ENCODE measurements at regions not wholly inside any gene's neighbourhood (a gene's known extent, or its start where the extent isn't known, plus 50 kb on each side); places are given as distances from the start of the nearest gene placed in this dataset.
A peak's percentile ranks its signal among the peaks of the same experiment; 100 is the strongest.

DNA sequence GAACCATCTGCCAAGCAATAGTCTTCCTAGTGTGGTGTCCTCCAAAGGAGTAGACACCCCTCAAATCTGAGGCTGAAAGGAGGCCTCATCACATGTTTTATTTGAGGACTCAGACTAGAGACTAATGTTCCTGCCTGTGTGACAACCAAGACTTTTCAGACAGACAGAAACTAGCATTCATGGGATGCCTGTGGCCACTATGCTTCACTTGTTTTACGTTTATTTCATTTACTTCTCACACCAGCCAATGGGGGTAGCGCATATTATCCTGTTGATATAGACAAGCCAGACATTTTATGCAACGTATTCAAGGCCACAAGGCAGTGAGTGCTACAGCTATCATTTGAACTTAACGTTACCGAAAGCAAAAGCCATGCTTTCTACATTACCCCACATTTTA lies 391.7 kb upstream of the HTR2A start:
- H4K20me1 ChIP-seq (ENCODE audit: insufficient read depth, low read length): no peaks in the 10 kb centered on the region
- H3K27me3 ChIP-seq (ENCODE audit: control insufficient read depth, insufficient read depth, low read length): no peaks in the 10 kb centered on the region
- H4K91ac ChIP-seq (ENCODE audit: insufficient read depth, low read depth, low read length): no peak overlapping the region
- ATAC-seq (ENCODE audit: low read depth) (no peak), DNase-seq (peak; percentile 5)
- CTCF ChIA-PET: no interaction called here
- no peak overlapping the region for H4K5ac ChIP-seq (ENCODE audit: low read depth, low read length)
- no peak overlapping the region for H2BK5ac ChIP-seq (ENCODE audit: low read depth, low read length, poor library complexity, severe bottlenecking)
- in situ Hi-C loops (cut with MboI; ENCODE audit: low sequenced_read_pairs) (no loop called here), intact Hi-C loops (cut with micrococcal nuclease) (no loop called here), dilution Hi-C loops (cut with HindIII; ENCODE audit: low sequenced_read_pairs, unreplicated experiment) (no loop called here)
- WGBS, 2 experiments (ENCODE audit: extremely low coverage in 2 of 2, insufficient read length in 1 of 2): no CpG with 5 or more reads among the region's 5 CpGs
- H2BK20ac ChIP-seq (ENCODE audit: low read depth, low read length): peak overlapping the region; percentile 45; the same call in 1 of the 2 replicates
- no peak overlapping the region for H3K56ac ChIP-seq (ENCODE audit: extremely low read depth, insufficient read depth, low read length)
- H2AK9ac ChIP-seq (replicated peaks; ENCODE audit: low read depth, low read length, poor library complexity): no peak overlapping the region
- POLR2A ChIA-PET (ENCODE audit: unreplicated experiment): no interaction called here
- H3K4me1 ChIP-seq (ENCODE audit: control insufficient read depth, insufficient read depth, low read length): peaks cover 7% of the 10 kb centered on the region
- no peak overlapping the region for H3K27ac ChIP-seq (ENCODE audit: insufficient read depth, low read length)
- H2AFZ ChIP-seq (replicated peaks; ENCODE audit: low read length, poor library complexity): no peak overlapping the region
- H3K4ac ChIP-seq (ENCODE audit: low read depth, low read length): no peak overlapping the region
- no peak overlapping the region for H3K4me2 ChIP-seq (ENCODE audit: low read depth, low read length)
- no peak overlapping the region for H2BK120ac ChIP-seq (ENCODE audit: low read depth, low read length)
- H3K36me3 ChIP-seq (ENCODE audit: control insufficient read depth, insufficient read depth, low read length): no peaks in the 10 kb centered on the region
- H3K23ac ChIP-seq (ENCODE audit: low read depth, low read length): no peak overlapping the region
- no TSS peak for BruUV-seq (replicated peaks)
- H3K9me1 ChIP-seq (ENCODE audit: insufficient read depth, low read length): peaks cover 5% of the 10 kb centered on the region
- H3K9ac ChIP-seq (ENCODE audit: low read depth, low read length): no peak overlapping the region
- H2BK15ac ChIP-seq (ENCODE audit: low read depth, low read length): no peak overlapping the region
- TF ChIP-seq MAFK (IDR thresholded peaks at IDR 0.05; ENCODE audit: low read depth, low read length): no peak
- H3K9me3 ChIP-seq (ENCODE audit: control insufficient read depth, insufficient read depth, low read length): no peaks in the 10 kb centered on the region
- no peak overlapping the region for H3K4me3 ChIP-seq (ENCODE audit: insufficient read depth, low read depth, low read length)
- H3K79me1 ChIP-seq (ENCODE audit: low read depth in 1 of 2, low read length in 2 of 2): no peaks in the 10 kb centered on the region
- H3K18ac ChIP-seq (ENCODE audit: low read depth, low read length): peak overlapping the region; percentile 44; the same call in 1 of the 2 replicates
- no peak overlapping the region for H4K8ac ChIP-seq (ENCODE audit: low read depth in 2 of 2, low read length in 2 of 2)
- H3K14ac ChIP-seq (replicated peaks; ENCODE audit: low read depth, low read length): peak overlapping the region; percentile 52
- H2AK5ac ChIP-seq (ENCODE audit: low read depth, low read length): no peak overlapping the region
